Astrocyte (in vitro differentiated cells and primary cell): ENCODE measurements at regions not wholly inside any gene's neighbourhood (a gene's known extent, or its start where the extent isn't known, plus 50 kb on each side); places are given as distances from the start of the nearest gene placed in this dataset.

ENCODE experiments used
- DNase-seq: peaks from one replicate; pipeline ENCODE4 v3.0.0-alpha.2; 2010; ENCODE audit warnings: low read depth
- FAIRE-seq: peaks from 2 replicates; lab custom pipeline; 2011; peaks lifted over from hg19 to GRCh38; lab: Jason Lieb, UNC
- H2AFZ ChIP-seq: 2 replicates; pipeline ENCODE4 v1.6.0; 2012; ENCODE audit warnings: low read depth, low read length, inconsistent platforms
- H3K27ac ChIP-seq: 2 replicates; pipeline ENCODE4 v1.5.1; 2011; ENCODE audit warnings: low read depth, low read length, inconsistent platforms
- H3K27me3 ChIP-seq: 2 replicates; pipeline ENCODE4 v1.6.0; 2011; ENCODE audit warnings: low read length, inconsistent platforms; ENCODE audit not compliant: insufficient read depth
- H3K36me3 ChIP-seq: 2 replicates; pipeline ENCODE4 v1.5.1; 2011; ENCODE audit warnings: low read length, inconsistent platforms; ENCODE audit not compliant: insufficient read depth
- H3K4me1 ChIP-seq: 2 replicates; pipeline ENCODE4 v1.5.1; 2011; ENCODE audit warnings: low read length, inconsistent platforms; ENCODE audit not compliant: insufficient read depth
- H3K4me2 ChIP-seq: 2 replicates; pipeline ENCODE4 v1.6.0; 2012; ENCODE audit warnings: low read length, inconsistent platforms
- H3K4me3 ChIP-seq: 2 replicates; pipeline ENCODE4 v1.5.1; 2011; ENCODE audit warnings: low read depth, mild to moderate bottlenecking, low read length, inconsistent platforms; ENCODE audit not compliant: insufficient read depth
- H3K79me2 ChIP-seq: 2 replicates; pipeline ENCODE4 v1.6.0; 2012; ENCODE audit warnings: mild to moderate bottlenecking, low read length, inconsistent platforms; ENCODE audit not compliant: insufficient read depth
- H3K9ac ChIP-seq: 2 replicates; pipeline ENCODE4 v1.6.0; 2012; ENCODE audit warnings: mild to moderate bottlenecking, low read length, inconsistent platforms
- H3K9me3 ChIP-seq: 2 replicates; pipeline ENCODE4 v1.5.1; 2012; ENCODE audit warnings: low read depth, mild to moderate bottlenecking, low read length, inconsistent platforms; ENCODE audit not compliant: insufficient read depth
- H4K20me1 ChIP-seq: 2 replicates; pipeline ENCODE4 v1.6.0; 2012; ENCODE audit warnings: low read length, inconsistent platforms; ENCODE audit not compliant: insufficient read depth
- H3K27ac Mint-ChIP-seq: one replicate; pipeline ENCODE4 v1.8.0; 2021; ENCODE audit warnings: mild to moderate bottlenecking, mixed read lengths; ENCODE audit not compliant: unreplicated experiment
- H3K27me3 Mint-ChIP-seq: one replicate; pipeline ENCODE4 v1.8.0; 2021; ENCODE audit warnings: low read depth, mixed read lengths; ENCODE audit not compliant: unreplicated experiment
- H3K36me3 Mint-ChIP-seq: one replicate; pipeline ENCODE4 v1.8.0; 2021; ENCODE audit warnings: low read depth, mixed read lengths; ENCODE audit not compliant: unreplicated experiment
- H3K4me1 Mint-ChIP-seq: one replicate; pipeline ENCODE4 v1.8.0; 2021; ENCODE audit warnings: low read depth, mixed read lengths; ENCODE audit not compliant: unreplicated experiment
- H3K4me3 Mint-ChIP-seq: one replicate; pipeline ENCODE4 v1.8.0; 2021; ENCODE audit warnings: mild to moderate bottlenecking, moderate library complexity, mixed read lengths; ENCODE audit not compliant: unreplicated experiment
- H3K9me3 Mint-ChIP-seq: one replicate; pipeline ENCODE4 v1.8.0; 2021; ENCODE audit warnings: mild to moderate bottlenecking, mixed read lengths; ENCODE audit not compliant: unreplicated experiment
- CTCF ChIP-seq: IDR thresholded peaks from 2 replicates; pipeline ENCODE4 v1.5.1; 2011; ENCODE audit warnings: low read depth, mild to moderate bottlenecking, inconsistent platforms, low read length, moderate library complexity; ENCODE audit not compliant: insufficient read depth
- EZH2 ChIP-seq: IDR thresholded peaks from 2 replicates; pipeline ENCODE4 v1.6.1; 2012; ENCODE audit warnings: mild to moderate bottlenecking, low read length, inconsistent platforms; ENCODE audit not compliant: insufficient read depth

DNA sequence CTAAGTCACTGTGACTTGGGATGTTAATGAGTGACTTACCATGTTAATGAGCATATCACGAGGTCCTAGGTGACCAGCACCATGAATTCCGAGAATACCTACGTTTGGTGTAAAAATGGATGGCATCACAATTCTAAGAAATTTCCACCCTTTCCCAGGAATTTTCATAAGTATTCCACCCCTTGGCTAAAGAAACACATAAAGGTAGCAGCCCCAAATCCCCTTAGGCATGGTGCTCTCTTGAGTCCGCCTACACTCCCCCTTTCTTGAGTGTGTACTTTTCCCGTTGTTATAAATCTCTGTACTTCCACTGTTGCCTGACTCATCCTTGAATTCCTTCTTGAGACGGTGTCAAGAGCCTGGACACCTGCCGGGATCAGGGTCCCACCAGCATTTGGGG lies 504.0 kb upstream of the RBFOX1 start:
- H4K20me1 ChIP-seq = no peaks in the 10 kb centered on the region
- no peaks in the 10 kb centered on the region for H3K79me2 ChIP-seq
- no peak overlapping the region for H3K4me2 ChIP-seq
- no peaks in the 10 kb centered on the region for H3K27me3 ChIP-seq
- Mint-ChIP-seq H3K27me3 (no peaks in the 10 kb centered on the region), H3K36me3 (no peaks in the 10 kb centered on the region), H3K4me3 (no peak overlapping the region), H3K9me3 (no peaks in the 10 kb centered on the region), H3K27ac (no peak overlapping the region), H3K4me1 (no peaks in the 10 kb centered on the region)
- H3K4me3 ChIP-seq = no peak overlapping the region
- no peaks in the 10 kb centered on the region for H3K4me1 ChIP-seq
- TF ChIP-seq CTCF (no peak), EZH2 (no peak)
- FAIRE-seq (no peak), DNase-seq (no peak)
- H3K9ac ChIP-seq = no peak overlapping the region
- H3K9me3 ChIP-seq = peaks cover 3% of the 10 kb centered on the region
- no peaks in the 10 kb centered on the region for H3K36me3 ChIP-seq
- H3K27ac ChIP-seq = no peak overlapping the region
- no peak overlapping the region for H2AFZ ChIP-seq

DNA sequence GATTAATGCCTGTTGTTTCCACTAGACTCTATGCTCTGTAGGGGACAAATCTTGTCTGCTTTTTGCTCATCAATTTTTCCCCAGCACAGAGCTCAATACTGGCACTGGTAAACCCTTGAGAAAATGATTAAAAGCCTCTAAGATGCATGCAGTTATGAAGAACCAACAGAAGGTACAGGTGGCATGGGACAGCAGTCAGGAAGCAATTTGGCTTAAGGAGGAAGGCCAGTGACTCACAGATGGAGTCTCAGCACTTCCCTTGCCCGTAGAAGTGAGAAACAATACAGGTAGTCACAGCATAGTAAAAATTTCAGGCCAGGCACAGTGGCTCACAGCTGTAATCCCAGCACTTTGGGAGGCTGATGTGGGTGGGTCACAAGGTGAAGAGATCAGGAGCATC lies 504.7 kb upstream of the RBFOX1 start:
- H3K27ac ChIP-seq = no peak overlapping the region
- no peaks in the 10 kb centered on the region for H3K79me2 ChIP-seq
- no peaks in the 10 kb centered on the region for H3K36me3 ChIP-seq
- no peaks in the 10 kb centered on the region for H3K27me3 Mint-ChIP-seq
- no peak overlapping the region for H3K4me3 ChIP-seq
- peaks cover 3% of the 10 kb centered on the region for H3K9me3 ChIP-seq
- no peak overlapping the region for H2AFZ ChIP-seq
- H3K27me3 ChIP-seq = no peaks in the 10 kb centered on the region
- FAIRE-seq (no peak), DNase-seq (no peak)
- H4K20me1 ChIP-seq = no peaks in the 10 kb centered on the region
- no peaks in the 10 kb centered on the region for H3K36me3 Mint-ChIP-seq
- no peak overlapping the region for H3K4me3 Mint-ChIP-seq
- H3K4me1 ChIP-seq = no peaks in the 10 kb centered on the region
- no peaks in the 10 kb centered on the region for H3K9me3 Mint-ChIP-seq
- H3K27ac Mint-ChIP-seq = no peak overlapping the region
- TF ChIP-seq CTCF = no peak
- no peak for TF ChIP-seq EZH2
- H3K4me2 ChIP-seq = no peak overlapping the region
- no peaks in the 10 kb centered on the region for H3K4me1 Mint-ChIP-seq
- no peak overlapping the region for H3K9ac ChIP-seq

DNA sequence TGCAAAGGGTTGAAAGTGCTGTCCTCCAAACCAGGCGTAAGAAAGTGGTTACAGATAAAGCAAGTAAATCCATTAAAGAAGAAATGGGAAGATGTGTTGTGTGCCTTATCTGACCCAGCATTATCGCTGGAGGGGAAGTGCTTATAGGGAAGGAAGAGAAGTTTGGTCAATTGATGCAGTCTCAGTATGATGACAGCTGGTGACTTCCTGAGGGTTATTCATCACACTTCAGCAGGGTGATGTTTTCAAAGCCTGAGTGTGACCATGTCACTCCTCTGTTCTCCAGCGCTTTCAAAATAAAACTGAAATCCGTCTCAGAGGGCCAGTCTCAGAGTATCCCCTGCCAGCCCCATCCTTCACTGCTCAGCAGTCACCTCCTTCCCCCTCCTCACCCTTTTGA lies 505.4 kb upstream of the RBFOX1 start:
- FAIRE-seq = no peak
- Histone ChIP-seq H3K9ac (no peak overlapping the region), H3K4me2 (no peak overlapping the region), H3K27me3 (no peaks in the 10 kb centered on the region), H3K36me3 (no peaks in the 10 kb centered on the region), H3K9me3 (peaks cover 3% of the 10 kb centered on the region), H4K20me1 (no peaks in the 10 kb centered on the region), H3K79me2 (no peaks in the 10 kb centered on the region), H3K27ac (no peak overlapping the region), H3K4me3 (no peak overlapping the region), H3K4me1 (no peaks in the 10 kb centered on the region), H2AFZ (no peak overlapping the region)
- Mint-ChIP-seq H3K9me3 (no peaks in the 10 kb centered on the region), H3K27ac (no peak overlapping the region), H3K36me3 (no peaks in the 10 kb centered on the region), H3K4me3 (no peak overlapping the region), H3K4me1 (no peaks in the 10 kb centered on the region), H3K27me3 (no peaks in the 10 kb centered on the region)
- TF ChIP-seq EZH2 = no peak
- no peak for TF ChIP-seq CTCF
- DNase-seq = no peak
